ENCODE measurements at regions not wholly inside any gene's neighbourhood (a gene's known extent, or its start where the extent isn't known, plus 50 kb on each side); places are given as distances from the start of the nearest gene placed in this dataset.

- TF ChIP-seq, protein P1, sequence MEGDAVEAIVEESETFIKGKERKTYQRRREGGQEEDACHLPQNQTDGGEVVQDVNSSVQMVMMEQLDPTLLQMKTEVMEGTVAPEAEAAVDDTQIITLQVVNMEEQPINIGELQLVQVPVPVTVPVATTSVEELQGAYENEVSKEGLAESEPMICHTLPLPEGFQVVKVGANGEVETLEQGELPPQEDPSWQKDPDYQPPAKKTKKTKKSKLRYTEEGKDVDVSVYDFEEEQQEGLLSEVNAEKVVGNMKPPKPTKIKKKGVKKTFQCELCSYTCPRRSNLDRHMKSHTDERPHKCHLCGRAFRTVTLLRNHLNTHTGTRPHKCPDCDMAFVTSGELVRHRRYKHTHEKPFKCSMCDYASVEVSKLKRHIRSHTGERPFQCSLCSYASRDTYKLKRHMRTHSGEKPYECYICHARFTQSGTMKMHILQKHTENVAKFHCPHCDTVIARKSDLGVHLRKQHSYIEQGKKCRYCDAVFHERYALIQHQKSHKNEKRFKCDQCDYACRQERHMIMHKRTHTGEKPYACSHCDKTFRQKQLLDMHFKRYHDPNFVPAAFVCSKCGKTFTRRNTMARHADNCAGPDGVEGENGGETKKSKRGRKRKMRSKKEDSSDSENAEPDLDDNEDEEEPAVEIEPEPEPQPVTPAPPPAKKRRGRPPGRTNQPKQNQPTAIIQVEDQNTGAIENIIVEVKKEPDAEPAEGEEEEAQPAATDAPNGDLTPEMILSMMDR (conservative IDR thresholded peaks at IDR 0.05; ENCODE audit: low read depth, low read length): no peak
- no peak overlapping the region for H3K4me3 ChIP-seq (ENCODE audit: low read depth, low read length)
- no peak for DNase-seq (ENCODE audit: low read depth)
Observed at GRCh38 chr3:132084982-132085381, 50.2 kb upstream of the CPNE4 start.

DNA sequence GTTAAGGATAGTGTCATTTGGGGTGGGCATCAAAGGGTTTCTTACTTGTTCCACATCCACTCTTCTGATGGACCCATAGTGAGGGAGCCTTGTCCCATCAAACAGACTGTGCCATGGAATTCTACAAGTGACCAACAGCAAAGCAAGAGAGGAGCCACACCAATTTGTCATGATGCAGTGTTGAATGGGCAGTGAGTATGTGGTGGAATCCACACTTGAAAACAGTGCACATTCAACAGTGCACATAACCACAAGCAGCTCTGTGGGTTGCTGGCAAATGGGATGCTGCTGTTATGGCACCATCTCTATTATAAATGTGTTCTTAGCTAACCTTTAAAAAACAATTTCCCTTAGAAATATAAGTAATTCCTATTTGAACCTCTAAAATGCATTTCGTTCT, 52.5 kb upstream of the CPNE4 start:
- DNase-seq (ENCODE audit: low read depth): no peak
- TF ChIP-seq, protein P1 (conservative IDR thresholded peaks at IDR 0.05; ENCODE audit: low read depth, low read length): no peak
- no peak overlapping the region for H3K4me3 ChIP-seq (ENCODE audit: low read depth, low read length)

DNA sequence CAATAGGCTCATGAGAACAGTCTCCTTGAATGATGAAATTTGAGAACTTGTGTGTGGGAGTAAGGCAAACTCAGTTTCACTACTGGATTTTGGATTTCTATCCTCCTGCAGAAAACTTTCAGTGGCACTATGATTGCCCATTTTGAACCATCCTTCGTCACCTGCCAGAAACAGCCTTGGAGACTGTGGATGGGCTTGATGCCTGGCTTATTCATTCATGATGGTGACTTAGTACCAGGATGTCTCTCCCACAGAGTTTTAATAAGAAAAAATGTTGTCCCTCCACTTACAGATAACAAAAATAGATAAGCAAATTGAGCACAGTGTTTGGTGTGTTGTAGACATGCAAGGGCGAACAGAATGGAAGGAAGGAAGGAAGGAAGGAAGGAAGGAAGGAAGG, 53.5 kb upstream of the CPNE4 start:
- H3K4me3 ChIP-seq (ENCODE audit: low read depth, low read length): no peak overlapping the region
- TF ChIP-seq, protein P1 (conservative IDR thresholded peaks at IDR 0.05; ENCODE audit: low read depth, low read length): no peak
- DNase-seq (ENCODE audit: low read depth): peak; percentile 6

DNA sequence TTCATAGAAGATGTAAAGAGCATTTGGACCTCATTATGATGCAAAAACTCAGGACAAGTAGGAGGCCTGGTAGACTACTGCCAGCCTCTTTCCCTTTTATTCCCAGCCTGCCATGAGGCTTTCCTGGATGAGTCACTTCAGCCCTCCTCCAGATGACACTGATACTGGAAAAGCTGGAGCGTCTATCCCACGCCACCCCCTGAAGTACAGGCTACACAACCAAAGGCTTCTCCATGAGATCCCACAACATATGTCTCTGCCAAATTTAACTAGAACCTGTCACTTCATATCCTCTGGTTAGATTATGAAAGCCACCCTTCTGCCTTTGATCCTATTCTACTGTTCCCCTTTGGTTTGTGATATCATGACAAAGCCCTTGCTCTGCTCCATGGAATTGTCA, 56.1 kb upstream of the CPNE4 start:
- no peak for DNase-seq (ENCODE audit: low read depth)
- TF ChIP-seq, protein P1 (conservative IDR thresholded peaks at IDR 0.05; ENCODE audit: low read depth, low read length): no peak
- no peak overlapping the region for H3K4me3 ChIP-seq (ENCODE audit: low read depth, low read length)

- TF ChIP-seq, protein P1 (conservative IDR thresholded peaks at IDR 0.05; ENCODE audit: low read depth, low read length): no peak
- H3K4me3 ChIP-seq (ENCODE audit: low read depth, low read length): no peak overlapping the region
- no peak for DNase-seq (ENCODE audit: low read depth)
Observed at GRCh38 chr3:132116601-132117000, 81.8 kb upstream of the CPNE4 start.

- TF ChIP-seq, protein P1 (conservative IDR thresholded peaks at IDR 0.05; ENCODE audit: low read depth, low read length): no peak
- no peak for DNase-seq (ENCODE audit: low read depth)
- H3K4me3 ChIP-seq (ENCODE audit: low read depth, low read length): no peak overlapping the region
Observed at GRCh38 chr3:132117642-132118041, 82.8 kb upstream of the CPNE4 start.

DNA sequence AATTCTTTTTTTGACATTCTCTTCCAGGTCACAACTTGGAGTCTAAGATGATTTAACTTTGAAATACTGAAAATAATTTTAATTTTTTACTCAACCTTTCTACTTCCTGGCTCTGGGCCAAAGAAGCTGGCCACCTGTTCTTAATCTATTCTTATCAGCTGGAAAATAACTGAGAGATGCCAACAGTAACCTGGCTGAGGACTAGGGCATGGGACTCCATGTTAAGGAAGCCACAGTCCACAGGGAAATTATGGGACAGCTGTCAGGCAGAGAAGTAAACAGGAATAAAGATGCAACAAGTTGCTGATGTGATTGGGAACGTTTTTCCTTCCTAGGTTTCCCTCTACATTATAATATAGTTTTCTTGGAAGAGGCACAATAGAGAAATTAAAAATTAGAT, 84.7 kb upstream of the CPNE4 start:
- TF ChIP-seq, protein P1 (conservative IDR thresholded peaks at IDR 0.05; ENCODE audit: low read depth, low read length): no peak
- H3K4me3 ChIP-seq (ENCODE audit: low read depth, low read length): no peak overlapping the region
- DNase-seq (ENCODE audit: low read depth): no peak
